Stimulated activated memory B cell treated with anti-CD40 and anti-IgM and Interleukin-4, amounts not matched to agents 10 μg/mL and 1 μg/mL and 100 μg/mL, for 72 hours (primary cell): ENCODE measurements at regions not wholly inside any gene's neighbourhood (a gene's known extent, or its start where the extent isn't known, plus 50 kb on each side); places are given as distances from the start of the nearest gene placed in this dataset.

Experiments used
- ATAC-seq: fragments of 150-1000 bp; cut with Tn5 transposase; 2 replicates; pipeline ENCODE4 v1.10.0; 2021
- H3K27ac Mint-ChIP-seq: one replicate; pipeline ENCODE4 v1.8.0; 2022; ENCODE audit warnings: mild to moderate bottlenecking, mixed read lengths
- H3K27me3 Mint-ChIP-seq: one replicate; pipeline ENCODE4 v1.8.0; 2022; ENCODE audit warnings: mixed read lengths
- H3K36me3 Mint-ChIP-seq: one replicate; pipeline ENCODE4 v1.8.0; 2022; ENCODE audit warnings: mixed read lengths
- H3K4me1 Mint-ChIP-seq: one replicate; pipeline ENCODE4 v1.8.0; 2022; ENCODE audit warnings: mixed read lengths
- H3K4me3 Mint-ChIP-seq: one replicate; pipeline ENCODE4 v1.8.0; 2022; ENCODE audit warnings: mild to moderate bottlenecking, moderate library complexity, mixed read lengths
- H3K9me3 Mint-ChIP-seq: one replicate; pipeline ENCODE4 v1.8.0; 2022; ENCODE audit warnings: mixed read lengths

- Mint-ChIP-seq H3K27me3 (no peaks in the 10 kb centered on the region), H3K9me3 (peaks cover 4% of the 10 kb centered on the region), H3K4me3 (no peak overlapping the region), H3K4me1 (no peaks in the 10 kb centered on the region), H3K27ac (no peak overlapping the region), H3K36me3 (no peaks in the 10 kb centered on the region)
- no peak for ATAC-seq
These were observed 563.6 kb upstream of the ADAMTS9 start for GRCh38 chr3:65251375-65251774.

GRCh38 chr3:65246561-65246960 is 558.8 kb upstream of the ADAMTS9 start:
- H3K9me3 Mint-ChIP-seq: peaks cover 7% of the 10 kb centered on the region
- no peak overlapping the region for H3K27ac Mint-ChIP-seq
- no peaks in the 10 kb centered on the region for H3K4me1 Mint-ChIP-seq
- H3K4me3 Mint-ChIP-seq: no peak overlapping the region
- H3K36me3 Mint-ChIP-seq: no peaks in the 10 kb centered on the region
- no peaks in the 10 kb centered on the region for H3K27me3 Mint-ChIP-seq
- ATAC-seq: no peak

- no peaks in the 10 kb centered on the region for H3K36me3 Mint-ChIP-seq
- ATAC-seq: no peak
- peaks cover 7% of the 10 kb centered on the region for H3K9me3 Mint-ChIP-seq
- no peak overlapping the region for H3K4me3 Mint-ChIP-seq
- H3K4me1 Mint-ChIP-seq: no peaks in the 10 kb centered on the region
- no peaks in the 10 kb centered on the region for H3K27me3 Mint-ChIP-seq
- H3K27ac Mint-ChIP-seq: no peak overlapping the region
These were observed 557.6 kb upstream of the ADAMTS9 start for GRCh38 chr3:65245133-65246063.

- Mint-ChIP-seq H3K9me3 (peaks cover 14% of the 10 kb centered on the region), H3K27ac (no peak overlapping the region), H3K36me3 (no peaks in the 10 kb centered on the region), H3K27me3 (no peaks in the 10 kb centered on the region), H3K4me1 (no peaks in the 10 kb centered on the region), H3K4me3 (no peak overlapping the region)
- ATAC-seq: no peak
These were observed 552.6 kb upstream of the ADAMTS9 start for GRCh38 chr3:65240366-65240765.

GRCh38 chr3:65238652-65239051 is 550.9 kb upstream of the ADAMTS9 start:
- Mint-ChIP-seq H3K4me3 (no peak overlapping the region), H3K27me3 (no peaks in the 10 kb centered on the region), H3K9me3 (peaks cover 14% of the 10 kb centered on the region), H3K4me1 (no peaks in the 10 kb centered on the region), H3K27ac (no peak overlapping the region), H3K36me3 (no peaks in the 10 kb centered on the region)
- no peak for ATAC-seq

- Mint-ChIP-seq H3K36me3 (no peaks in the 10 kb centered on the region), H3K27me3 (no peaks in the 10 kb centered on the region), H3K4me3 (no peak overlapping the region), H3K4me1 (no peaks in the 10 kb centered on the region), H3K9me3 (peaks cover 7% of the 10 kb centered on the region), H3K27ac (no peak overlapping the region)
- no peak for ATAC-seq
These were observed 546.7 kb upstream of the ADAMTS9 start for GRCh38 chr3:65234499-65234898.

GRCh38 chr3:65233561-65233960 is 545.8 kb upstream of the ADAMTS9 start:
- Mint-ChIP-seq H3K9me3 (peaks cover 7% of the 10 kb centered on the region), H3K4me1 (no peaks in the 10 kb centered on the region), H3K27me3 (no peaks in the 10 kb centered on the region), H3K4me3 (no peak overlapping the region), H3K36me3 (no peaks in the 10 kb centered on the region), H3K27ac (no peak overlapping the region)
- no peak for ATAC-seq

- Mint-ChIP-seq H3K4me3 (no peak overlapping the region), H3K27ac (no peak overlapping the region), H3K36me3 (no peaks in the 10 kb centered on the region), H3K9me3 (peaks cover 3% of the 10 kb centered on the region), H3K27me3 (no peaks in the 10 kb centered on the region), H3K4me1 (no peaks in the 10 kb centered on the region)
- ATAC-seq: no peak
These were observed 543.7 kb upstream of the ADAMTS9 start for GRCh38 chr3:65231544-65231943.

- Mint-ChIP-seq H3K4me3 (no peak overlapping the region), H3K4me1 (no peaks in the 10 kb centered on the region), H3K27ac (no peak overlapping the region), H3K9me3 (peaks cover 3% of the 10 kb centered on the region), H3K27me3 (no peaks in the 10 kb centered on the region), H3K36me3 (no peaks in the 10 kb centered on the region)
- no peak for ATAC-seq
These were observed 542.7 kb upstream of the ADAMTS9 start for GRCh38 chr3:65230261-65231139.

GRCh38 chr3:65226287-65226686 is 538.5 kb upstream of the ADAMTS9 start:
- Mint-ChIP-seq H3K27ac (no peak overlapping the region), H3K4me1 (no peaks in the 10 kb centered on the region), H3K36me3 (no peaks in the 10 kb centered on the region), H3K4me3 (no peak overlapping the region), H3K9me3 (peaks cover 10% of the 10 kb centered on the region), H3K27me3 (no peaks in the 10 kb centered on the region)
- no peak for ATAC-seq

GRCh38 chr3:65210026-65210814 is 522.4 kb upstream of the ADAMTS9 start:
- H3K27ac Mint-ChIP-seq: no peak overlapping the region
- no peak for ATAC-seq
- no peaks in the 10 kb centered on the region for H3K36me3 Mint-ChIP-seq
- no peaks in the 10 kb centered on the region for H3K27me3 Mint-ChIP-seq
- H3K4me1 Mint-ChIP-seq: no peaks in the 10 kb centered on the region
- H3K9me3 Mint-ChIP-seq: peaks cover 10% of the 10 kb centered on the region
- H3K4me3 Mint-ChIP-seq: no peak overlapping the region

GRCh38 chr3:65202395-65202794 is 514.6 kb upstream of the ADAMTS9 start:
- no peaks in the 10 kb centered on the region for H3K27me3 Mint-ChIP-seq
- H3K4me3 Mint-ChIP-seq: no peak overlapping the region
- no peaks in the 10 kb centered on the region for H3K4me1 Mint-ChIP-seq
- H3K9me3 Mint-ChIP-seq: peaks cover 10% of the 10 kb centered on the region
- no peak for ATAC-seq
- no peak overlapping the region for H3K27ac Mint-ChIP-seq
- no peaks in the 10 kb centered on the region for H3K36me3 Mint-ChIP-seq

GRCh38 chr3:65201926-65202325 is 514.1 kb upstream of the ADAMTS9 start:
- no peak for ATAC-seq
- Mint-ChIP-seq H3K9me3 (peaks cover 10% of the 10 kb centered on the region), H3K27ac (no peak overlapping the region), H3K27me3 (no peaks in the 10 kb centered on the region), H3K4me1 (no peaks in the 10 kb centered on the region), H3K36me3 (no peaks in the 10 kb centered on the region), H3K4me3 (no peak overlapping the region)

- ATAC-seq: no peak
- Mint-ChIP-seq H3K4me1 (no peaks in the 10 kb centered on the region), H3K4me3 (no peak overlapping the region), H3K27ac (no peak overlapping the region), H3K9me3 (peaks cover 8% of the 10 kb centered on the region), H3K27me3 (no peaks in the 10 kb centered on the region), H3K36me3 (no peaks in the 10 kb centered on the region)
These were observed 512.6 kb upstream of the ADAMTS9 start for GRCh38 chr3:65200310-65200970.
